Caco-2 (cell line): ENCODE measurements at regions not wholly inside any gene's neighbourhood (a gene's known extent, or its start where the extent isn't known, plus 50 kb on each side); places are given as distances from the start of the nearest gene placed in this dataset.

Experiments used
- BruUV-seq: library from RNA; stranded (reverse); fragments of 400-500 nt; replicated peaks from 2 replicates; lab custom pipeline; 2021; lab: Mats Ljungman, UMichigan
- CTCF ChIA-PET: fragments of 300-600 bp; sonication (Branson Sonifier 250); formaldehyde crosslinking; loops from one replicate; lab custom pipeline; 2022; ENCODE audit warnings: antibody characterized with exemption; lab: Charles Lee
- POLR2A ChIA-PET: fragments of 300-600 bp; sonication (Branson Sonifier 250); formaldehyde crosslinking; loops from one replicate; lab custom pipeline; 2022; ENCODE audit warnings: antibody characterized with exemption; lab: Charles Lee
- DNase-seq, 2 experiments: peaks; one replicate each; pipeline versions ENCODE4 v3.0.0 to v3.0.0-alpha.2; 2020 to 2022
- H3K27me3 ChIP-seq: replicated peaks from 2 replicates; pipeline ENCODE4 v1.6.0; 2011; ENCODE audit warnings: low read length; ENCODE audit not compliant: control insufficient read depth, insufficient read depth
- H3K36me3 ChIP-seq: 2 replicates; pipeline ENCODE4 v1.5.1; 2011; ENCODE audit warnings: low read length; ENCODE audit not compliant: control insufficient read depth, insufficient read depth
- H3K4me1 ChIP-seq: fragments of 250-450 bp; sonication (Bioruptor Pico); 2 replicates; pipeline ENCODE4 v1.5.1; 2020; ENCODE audit warnings: mild to moderate bottlenecking
- H3K4me3 ChIP-seq: 2 replicates; pipeline ENCODE4 v1.5.1; 2011; ENCODE audit warnings: low read depth, mild to moderate bottlenecking, control low read depth, low read length
- H3K9me3 ChIP-seq: fragments of 250-450 bp; sonication (Bioruptor Pico); 2 replicates; pipeline ENCODE4 v1.5.1; 2020; ENCODE audit warnings: mild to moderate bottlenecking, moderate library complexity
- H3K27ac Mint-ChIP-seq: one replicate; pipeline ENCODE4 v1.8.0; 2022; ENCODE audit warnings: mixed read lengths; ENCODE audit not compliant: unreplicated experiment
- H3K27me3 Mint-ChIP-seq: one replicate; pipeline ENCODE4 v1.8.0; 2022; ENCODE audit warnings: mixed read lengths; ENCODE audit not compliant: insufficient read depth, unreplicated experiment
- H3K36me3 Mint-ChIP-seq: one replicate; pipeline ENCODE4 v1.8.0; 2022; ENCODE audit warnings: mild to moderate bottlenecking, mixed read lengths; ENCODE audit not compliant: insufficient read depth, unreplicated experiment
- H3K4me1 Mint-ChIP-seq: one replicate; pipeline ENCODE4 v1.8.0; 2022; ENCODE audit warnings: low read depth, mixed read lengths; ENCODE audit not compliant: unreplicated experiment
- H3K4me3 Mint-ChIP-seq: one replicate; pipeline ENCODE4 v1.8.0; 2022; ENCODE audit warnings: mild to moderate bottlenecking, moderate library complexity, mixed read lengths; ENCODE audit not compliant: unreplicated experiment
- H3K9me3 Mint-ChIP-seq: one replicate; pipeline ENCODE4 v1.8.0; 2022; ENCODE audit warnings: mixed read lengths; ENCODE audit not compliant: unreplicated experiment
- intact Hi-C: fragments of 100-400 bp; cut with micrococcal nuclease; formaldehyde crosslinking; loops from one replicate; pipeline ENCODE4 v1.10.0; 2022; ENCODE audit not compliant: unreplicated experiment
- TF ChIP-seq, protein P1 (sequence below), 2 experiments: fragments of 200-600 bp in 1 of 2; IDR thresholded peaks; 1 replicate in 1 of 2; 2 replicates in 1 of 2; pipeline versions ENCODE4 v1.5.1 to v1.8.0; 2011 to 2022; ENCODE audit warnings: antibody characterized with exemption in 1 of 2, control low read depth in 1 of 2, inconsistent platforms in 1 of 2, low read depth in 1 of 2, low read length in 1 of 2, mild to moderate bottlenecking in 1 of 2, moderate library complexity in 1 of 2; ENCODE audit not compliant: insufficient read depth in 1 of 2, severe bottlenecking in 1 of 2, unreplicated experiment in 1 of 2

GRCh38 chr7:42432644-42433043 lies 195.6 kb upstream of the GLI3 start:
- Histone ChIP-seq H3K4me1 (peaks cover 3% of the 10 kb centered on the region; the same call in 1 of the 2 replicates), H3K27me3 (no peaks in the 10 kb centered on the region), H3K4me3 (no peak overlapping the region), H3K36me3 (no peaks in the 10 kb centered on the region), H3K9me3 (no peaks in the 10 kb centered on the region; the same call in 1 of the 2 replicates)
- TF ChIP-seq, protein P1, sequence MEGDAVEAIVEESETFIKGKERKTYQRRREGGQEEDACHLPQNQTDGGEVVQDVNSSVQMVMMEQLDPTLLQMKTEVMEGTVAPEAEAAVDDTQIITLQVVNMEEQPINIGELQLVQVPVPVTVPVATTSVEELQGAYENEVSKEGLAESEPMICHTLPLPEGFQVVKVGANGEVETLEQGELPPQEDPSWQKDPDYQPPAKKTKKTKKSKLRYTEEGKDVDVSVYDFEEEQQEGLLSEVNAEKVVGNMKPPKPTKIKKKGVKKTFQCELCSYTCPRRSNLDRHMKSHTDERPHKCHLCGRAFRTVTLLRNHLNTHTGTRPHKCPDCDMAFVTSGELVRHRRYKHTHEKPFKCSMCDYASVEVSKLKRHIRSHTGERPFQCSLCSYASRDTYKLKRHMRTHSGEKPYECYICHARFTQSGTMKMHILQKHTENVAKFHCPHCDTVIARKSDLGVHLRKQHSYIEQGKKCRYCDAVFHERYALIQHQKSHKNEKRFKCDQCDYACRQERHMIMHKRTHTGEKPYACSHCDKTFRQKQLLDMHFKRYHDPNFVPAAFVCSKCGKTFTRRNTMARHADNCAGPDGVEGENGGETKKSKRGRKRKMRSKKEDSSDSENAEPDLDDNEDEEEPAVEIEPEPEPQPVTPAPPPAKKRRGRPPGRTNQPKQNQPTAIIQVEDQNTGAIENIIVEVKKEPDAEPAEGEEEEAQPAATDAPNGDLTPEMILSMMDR (IDR thresholded peaks at IDR 0.05; ENCODE audit: insufficient read depth in 1 of 2, low read depth in 1 of 2, low read length in 1 of 2, severe bottlenecking in 1 of 2, unreplicated experiment in 1 of 2): no peak
- CTCF ChIA-PET: no interaction called here
- H3K27ac Mint-ChIP-seq: no peak overlapping the region
- no peaks in the 10 kb centered on the region for H3K9me3 Mint-ChIP-seq
- POLR2A ChIA-PET: no interaction called here
- no peak overlapping the region for H3K4me3 Mint-ChIP-seq
- no TSS peak for BruUV-seq
- H3K36me3 Mint-ChIP-seq: no peaks in the 10 kb centered on the region
- H3K27me3 Mint-ChIP-seq: peaks cover 2% of the 10 kb centered on the region
- H3K4me1 Mint-ChIP-seq: no peaks in the 10 kb centered on the region
- intact Hi-C loops: no loop called here
- DNase-seq: no peak

DNA sequence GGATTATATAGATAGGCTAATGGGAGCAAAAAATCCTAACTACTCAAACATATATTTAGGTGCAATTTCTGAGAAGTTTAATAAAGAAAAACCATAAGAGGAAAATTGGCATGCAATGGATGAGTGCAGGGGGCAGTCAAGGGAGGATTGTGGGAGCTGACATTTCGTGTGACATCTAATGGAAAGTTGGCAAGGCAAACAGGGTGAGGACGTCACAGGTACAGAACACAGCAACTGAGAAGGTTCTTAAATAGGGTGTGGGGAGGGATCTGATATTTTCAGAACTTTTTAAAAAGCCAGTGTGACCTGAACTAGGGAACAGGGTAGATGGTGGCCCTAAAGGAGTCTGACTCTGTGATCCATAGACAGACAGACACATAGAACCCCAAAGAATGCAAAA lies 194.9 kb upstream of the GLI3 start:
- CTCF ChIA-PET: no interaction called here
- peaks cover 2% of the 10 kb centered on the region for H3K27me3 Mint-ChIP-seq
- no peak overlapping the region for H3K4me3 ChIP-seq
- POLR2A ChIA-PET: no interaction called here
- H3K4me1 ChIP-seq: peaks cover 3% of the 10 kb centered on the region; the same call in 1 of the 2 replicates
- H3K4me1 Mint-ChIP-seq: no peaks in the 10 kb centered on the region
- H3K36me3 ChIP-seq: no peaks in the 10 kb centered on the region
- no peaks in the 10 kb centered on the region for H3K27me3 ChIP-seq
- H3K4me3 Mint-ChIP-seq: no peak overlapping the region
- intact Hi-C loops: no loop called here
- TF ChIP-seq, protein P1 (IDR thresholded peaks at IDR 0.05; ENCODE audit: insufficient read depth in 1 of 2, low read depth in 1 of 2, low read length in 1 of 2, severe bottlenecking in 1 of 2, unreplicated experiment in 1 of 2): no peak
- BruUV-seq: no TSS peak
- H3K9me3 Mint-ChIP-seq: no peaks in the 10 kb centered on the region
- no peaks in the 10 kb centered on the region for H3K36me3 Mint-ChIP-seq
- no peak overlapping the region for H3K27ac Mint-ChIP-seq
- H3K9me3 ChIP-seq: no peaks in the 10 kb centered on the region
- no peak for DNase-seq

DNA sequence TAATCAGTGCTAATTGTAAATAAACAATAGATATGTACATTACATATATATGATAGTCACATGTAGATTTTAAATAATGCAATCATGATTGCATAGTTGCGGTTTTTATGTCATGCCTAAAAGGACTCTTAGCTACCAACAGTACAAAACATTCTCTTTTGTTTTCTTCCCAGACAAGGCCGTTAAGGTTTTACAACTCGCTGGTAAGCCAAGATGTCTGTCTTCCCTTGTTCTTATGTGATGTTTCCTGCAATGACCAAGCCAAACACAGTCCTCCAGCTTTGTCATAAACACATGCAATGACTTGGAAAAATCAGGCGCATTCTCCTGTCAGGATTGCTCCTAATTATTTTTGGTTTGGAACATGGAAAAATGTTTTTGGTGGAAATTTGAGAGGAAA lies 192.3 kb upstream of the GLI3 start:
- H3K4me3 ChIP-seq: no peak overlapping the region
- DNase-seq: no peak
- H3K36me3 ChIP-seq: no peaks in the 10 kb centered on the region
- H3K36me3 Mint-ChIP-seq: no peaks in the 10 kb centered on the region
- no peaks in the 10 kb centered on the region for H3K4me1 Mint-ChIP-seq
- H3K27me3 Mint-ChIP-seq: peaks cover 2% of the 10 kb centered on the region
- no peaks in the 10 kb centered on the region for H3K27me3 ChIP-seq
- intact Hi-C loops: no loop called here
- H3K9me3 Mint-ChIP-seq: no peaks in the 10 kb centered on the region
- H3K4me1 ChIP-seq: peaks cover 3% of the 10 kb centered on the region; the same call in 1 of the 2 replicates
- TF ChIP-seq, protein P1 (IDR thresholded peaks at IDR 0.05; ENCODE audit: insufficient read depth in 1 of 2, low read depth in 1 of 2, low read length in 1 of 2, severe bottlenecking in 1 of 2, unreplicated experiment in 1 of 2): no peak
- ChIA-PET POLR2A (no interaction called here), CTCF (interaction anchor here (0.6 kb wide), 1 partner anchor 402 kb away, joined by 3 read pairs; no protein-coding TSS in a partner anchor)
- no peak overlapping the region for H3K4me3 Mint-ChIP-seq
- no peaks in the 10 kb centered on the region for H3K9me3 ChIP-seq
- H3K27ac Mint-ChIP-seq: no peak overlapping the region
- no TSS peak for BruUV-seq
